MCF 10A (cell line): ENCODE measurements at regions not wholly inside any gene's neighbourhood (a gene's known extent, or its start where the extent isn't known, plus 50 kb on each side); places are given as distances from the start of the nearest gene placed in this dataset.

Experiments used
- BruUV-seq: library from RNA; stranded (reverse); fragments of 400-500 nt; replicated peaks from 2 replicates; lab custom pipeline; 2021; lab: Mats Ljungman, UMichigan
- CTCF ChIA-PET: fragments of 300-600 bp; sonication (Branson Sonifier 250); formaldehyde crosslinking; extraction: SDS; loops from one replicate; lab custom pipeline; 2021; ENCODE audit warnings: antibody characterized with exemption, inconsistent platforms; lab: Yijun Ruan, JAX
- POLR2A ChIA-PET: fragments of 300-600, 350-650 bp; sonication (Branson Sonifier 250); formaldehyde crosslinking; extraction: SDS; loops from one replicate; lab custom pipeline; 2020; ENCODE audit warnings: antibody characterized with exemption, inconsistent platforms; lab: Yijun Ruan, JAX
- DNase-seq: peaks from one replicate; pipeline ENCODE4 v3.0.0-alpha.2; 2018; ENCODE audit not compliant: unreplicated experiment
- H3K27ac Mint-ChIP-seq: one replicate; pipeline ENCODE4 v1.8.0; 2022; ENCODE audit warnings: mild to moderate bottlenecking, low read depth, mixed read lengths; ENCODE audit not compliant: unreplicated experiment
- H3K27me3 Mint-ChIP-seq: one replicate; pipeline ENCODE4 v1.8.0; 2022; ENCODE audit warnings: mixed read lengths; ENCODE audit not compliant: insufficient read depth, unreplicated experiment
- H3K36me3 Mint-ChIP-seq: one replicate; pipeline ENCODE4 v1.8.0; 2022; ENCODE audit warnings: mild to moderate bottlenecking, moderate library complexity, mixed read lengths; ENCODE audit not compliant: insufficient read depth, unreplicated experiment
- H3K4me1 Mint-ChIP-seq: one replicate; pipeline ENCODE4 v1.8.0; 2022; ENCODE audit warnings: mixed read lengths; ENCODE audit not compliant: insufficient read depth, unreplicated experiment
- H3K4me3 Mint-ChIP-seq: one replicate; pipeline ENCODE4 v1.8.0; 2022; ENCODE audit warnings: mild to moderate bottlenecking, moderate library complexity, mixed read lengths; ENCODE audit not compliant: unreplicated experiment
- H3K9me3 Mint-ChIP-seq: one replicate; pipeline ENCODE4 v1.8.0; 2022; ENCODE audit warnings: mixed read lengths; ENCODE audit not compliant: unreplicated experiment
- intact Hi-C: fragments of 100-400 bp; cut with micrococcal nuclease; formaldehyde crosslinking; loops from 2 replicates; pipeline ENCODE4 v1.14.1; 2022
- TF ChIP-seq, protein P1 (sequence below): fragments of 200-600 bp; IDR thresholded peaks from one replicate; pipeline ENCODE4 v1.8.0; 2022; ENCODE audit warnings: antibody characterized with exemption, mild to moderate bottlenecking; ENCODE audit not compliant: unreplicated experiment

DNA sequence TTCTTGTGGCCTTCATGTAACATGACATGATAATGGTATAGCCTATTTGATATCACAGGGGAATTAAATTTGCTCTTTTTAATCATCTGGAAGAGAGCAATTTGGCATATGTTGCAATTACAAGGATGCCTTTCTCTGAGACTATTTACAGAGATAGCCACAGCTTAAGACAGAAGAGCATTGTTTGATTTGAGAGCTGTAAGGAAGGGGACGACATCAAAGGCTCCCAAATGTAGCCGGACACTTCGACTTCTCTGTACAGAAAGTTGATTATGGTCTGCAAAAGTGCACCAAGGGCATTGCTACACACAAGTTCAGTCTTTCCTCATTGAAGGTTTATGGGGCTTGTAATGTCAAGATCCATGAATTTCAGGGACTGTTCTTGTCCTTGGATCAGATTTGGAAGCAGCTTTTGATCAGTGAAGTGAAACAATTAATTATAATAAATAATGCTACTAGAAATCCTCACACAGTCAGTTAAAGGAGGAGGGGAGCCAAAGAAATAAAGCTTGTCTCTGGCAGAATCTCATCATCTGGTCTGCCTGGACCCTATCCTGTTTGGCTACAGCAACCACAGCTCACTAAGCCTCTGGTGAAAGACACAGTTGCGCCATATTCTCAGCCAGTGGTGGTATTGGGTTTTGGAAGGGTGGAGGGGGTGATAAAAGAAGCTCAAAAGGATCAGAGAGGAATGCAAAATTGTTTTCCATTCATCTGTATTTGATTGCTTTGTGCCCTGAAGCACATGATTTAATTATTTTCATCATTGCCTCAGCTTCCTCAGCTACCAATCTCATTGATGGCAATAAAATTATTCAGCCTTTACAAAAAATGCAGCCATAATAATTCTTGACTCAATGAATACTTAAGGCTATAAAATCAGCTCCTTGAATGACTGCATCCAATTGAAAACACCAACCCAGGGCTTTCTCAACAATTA is 654.3 kb upstream of the LCORL start:
- Mint-ChIP-seq H3K9me3 (peaks cover 8% of the 10 kb centered on the region), H3K36me3 (no peaks in the 10 kb centered on the region), H3K4me3 (no peak overlapping the region), H3K27ac (no peak overlapping the region), H3K27me3 (no peaks in the 10 kb centered on the region), H3K4me1 (peaks cover 4% of the 10 kb centered on the region)
- ChIA-PET CTCF (interaction anchor here (0.6 to 1.7 kb wide), 3 partner anchors 16 to 522 kb away, joined by 3 to 4 read pairs (median 3); no protein-coding TSS in a partner anchor), POLR2A (interaction anchor here (0.6 to 1.3 kb wide), 2 partner anchors 11 to 640 kb away, joined by 3 to 5 read pairs; no protein-coding TSS in a partner anchor)
- intact Hi-C loops: no loop called here
- no TSS peak for BruUV-seq
- TF ChIP-seq, protein P1, sequence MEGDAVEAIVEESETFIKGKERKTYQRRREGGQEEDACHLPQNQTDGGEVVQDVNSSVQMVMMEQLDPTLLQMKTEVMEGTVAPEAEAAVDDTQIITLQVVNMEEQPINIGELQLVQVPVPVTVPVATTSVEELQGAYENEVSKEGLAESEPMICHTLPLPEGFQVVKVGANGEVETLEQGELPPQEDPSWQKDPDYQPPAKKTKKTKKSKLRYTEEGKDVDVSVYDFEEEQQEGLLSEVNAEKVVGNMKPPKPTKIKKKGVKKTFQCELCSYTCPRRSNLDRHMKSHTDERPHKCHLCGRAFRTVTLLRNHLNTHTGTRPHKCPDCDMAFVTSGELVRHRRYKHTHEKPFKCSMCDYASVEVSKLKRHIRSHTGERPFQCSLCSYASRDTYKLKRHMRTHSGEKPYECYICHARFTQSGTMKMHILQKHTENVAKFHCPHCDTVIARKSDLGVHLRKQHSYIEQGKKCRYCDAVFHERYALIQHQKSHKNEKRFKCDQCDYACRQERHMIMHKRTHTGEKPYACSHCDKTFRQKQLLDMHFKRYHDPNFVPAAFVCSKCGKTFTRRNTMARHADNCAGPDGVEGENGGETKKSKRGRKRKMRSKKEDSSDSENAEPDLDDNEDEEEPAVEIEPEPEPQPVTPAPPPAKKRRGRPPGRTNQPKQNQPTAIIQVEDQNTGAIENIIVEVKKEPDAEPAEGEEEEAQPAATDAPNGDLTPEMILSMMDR: no peak
- no peak for DNase-seq

DNA sequence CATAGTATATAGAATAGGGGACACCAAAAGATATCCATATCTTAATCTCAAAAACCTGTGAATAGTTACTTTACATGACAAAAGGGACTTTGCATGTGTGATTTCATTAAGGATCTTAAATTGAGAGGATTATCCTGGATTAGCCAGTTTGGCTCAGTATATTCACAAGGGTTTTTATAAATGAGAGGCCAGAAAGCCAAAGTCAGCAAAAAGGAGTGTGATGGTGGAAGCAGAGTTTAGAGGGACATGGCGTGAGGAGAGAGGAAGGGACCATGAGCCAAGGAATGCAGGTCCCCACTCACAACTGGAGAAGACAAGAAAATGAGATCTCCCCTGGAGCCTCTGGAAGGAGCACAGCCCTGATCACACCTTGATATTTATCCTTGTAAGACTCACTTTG is 648.5 kb upstream of the LCORL start:
- Mint-ChIP-seq H3K4me1 (no peaks in the 10 kb centered on the region), H3K27me3 (no peaks in the 10 kb centered on the region), H3K27ac (no peak overlapping the region), H3K36me3 (no peaks in the 10 kb centered on the region), H3K4me3 (no peak overlapping the region), H3K9me3 (peaks cover 8% of the 10 kb centered on the region)
- POLR2A ChIA-PET: no interaction called here
- intact Hi-C loops: no loop called here
- DNase-seq: no peak
- CTCF ChIA-PET: no interaction called here
- TF ChIP-seq, protein P1: no peak
- BruUV-seq: no TSS peak

DNA sequence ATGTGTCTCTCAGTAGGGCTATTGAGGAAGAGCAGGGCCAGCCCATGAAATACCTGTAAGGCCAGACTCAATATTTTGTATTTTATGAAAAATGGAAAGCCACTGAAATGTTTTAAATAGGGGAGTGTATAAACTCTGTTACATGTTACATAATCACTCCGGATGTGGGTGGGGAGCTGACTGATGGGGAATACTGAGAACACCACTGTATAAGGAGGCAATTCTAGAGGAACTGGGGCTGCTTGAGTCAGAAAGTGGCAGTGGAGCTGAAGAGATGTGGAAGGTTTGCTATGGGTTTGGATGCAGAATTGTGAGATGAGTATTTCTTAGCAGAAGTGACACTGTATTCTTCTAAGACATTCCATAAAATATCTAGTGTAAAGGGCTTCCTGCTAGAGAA is 647.8 kb upstream of the LCORL start:
- ChIA-PET CTCF (no interaction called here), POLR2A (no interaction called here)
- Mint-ChIP-seq H3K27ac (no peak overlapping the region), H3K9me3 (peaks cover 8% of the 10 kb centered on the region), H3K27me3 (no peaks in the 10 kb centered on the region), H3K4me1 (no peaks in the 10 kb centered on the region), H3K4me3 (no peak overlapping the region), H3K36me3 (no peaks in the 10 kb centered on the region)
- DNase-seq: no peak
- intact Hi-C loops: no loop called here
- no TSS peak for BruUV-seq
- TF ChIP-seq, protein P1: no peak

DNA sequence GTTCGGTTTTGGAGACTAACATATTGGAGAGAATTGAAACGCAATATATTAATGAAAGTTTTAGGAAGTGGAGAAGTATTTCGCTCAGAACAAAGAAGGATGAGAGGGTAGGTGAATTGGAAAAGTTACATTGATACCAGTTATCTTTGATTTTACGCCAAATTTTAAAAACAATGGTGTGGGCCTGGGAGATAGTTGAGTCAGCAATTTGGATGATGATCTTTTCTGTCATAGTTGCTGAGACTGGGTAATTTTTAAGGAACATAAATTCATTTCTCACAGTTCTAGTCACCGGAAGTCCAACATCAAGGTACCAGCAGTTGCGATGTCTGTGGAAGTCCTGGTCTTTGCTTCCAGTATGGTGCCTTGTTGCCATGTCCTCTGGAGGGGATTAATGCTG is 644.8 kb upstream of the LCORL start:
- no TSS peak for BruUV-seq
- POLR2A ChIA-PET: no interaction called here
- no peaks in the 10 kb centered on the region for H3K4me1 Mint-ChIP-seq
- no peak overlapping the region for H3K4me3 Mint-ChIP-seq
- H3K9me3 Mint-ChIP-seq: no peaks in the 10 kb centered on the region
- H3K27ac Mint-ChIP-seq: no peak overlapping the region
- TF ChIP-seq, protein P1: no peak
- H3K36me3 Mint-ChIP-seq: no peaks in the 10 kb centered on the region
- no peak for DNase-seq
- H3K27me3 Mint-ChIP-seq: no peaks in the 10 kb centered on the region
- intact Hi-C loops: no loop called here
- CTCF ChIA-PET: no interaction called here
